Gastroesophageal sphincter (tissue), 3 donors: ENCODE measurements at regions not wholly inside any gene's neighbourhood (a gene's known extent, or its start where the extent isn't known, plus 50 kb on each side); places are given as distances from the start of the nearest gene placed in this dataset.

Experiments used
- CTCF ChIP-seq, 4 experiments: fragments of 200-600 bp in 2 of 4; fragments of 450-650 bp in 2 of 4; sonication (generic) in 1 of 4; IDR thresholded peaks; one replicate each; pipeline ENCODE4 v1.5.1; 2017 to 2019; ENCODE audit warnings: antibody characterized with exemption in 4 of 4, mild to moderate bottlenecking in 2 of 4, moderate library complexity in 2 of 4
- EP300 ChIP-seq: sonication (generic); formaldehyde crosslinking; IDR thresholded peaks from one replicate; pipeline ENCODE4 v1.6.1; 2017; ENCODE audit warnings: antibody characterized with exemption, mild to moderate bottlenecking
- POLR2AphosphoS5 ChIP-seq: sonication (generic); formaldehyde crosslinking; IDR thresholded peaks from one replicate; pipeline ENCODE4 v1.6.1; 2017; ENCODE audit warnings: antibody characterized with exemption

- TF ChIP-seq CTCF (IDR thresholded peaks at IDR 0.05) (no peak), POLR2AphosphoS5 (no peak), EP300 (no peak)
Observed at GRCh38 chr12:127035011-127035879, 1231.7 kb upstream of the TMEM132C start.
